SU-DHL-6 (cell line): ENCODE measurements at regions not wholly inside any gene's neighbourhood (a gene's known extent, or its start where the extent isn't known, plus 50 kb on each side); places are given as distances from the start of the nearest gene placed in this dataset.
A peak's percentile ranks its signal among the peaks of the same experiment; 100 is the strongest.

Experiments used
- H2AFZ ChIP-seq: fragments of 200-600 bp; sonication (generic); 2 replicates; pipeline ENCODE4 v1.6.1; 2014; ENCODE audit warnings: low read depth, mild to moderate bottlenecking, moderate library complexity, mixed read lengths, antibody characterized with exemption, low read length; ENCODE audit not compliant: severe bottlenecking
- H3F3A ChIP-seq: fragments of 200-600 bp; shearing (Covaris generic); 2 replicates; pipeline ENCODE4 v1.6.0; 2016; ENCODE audit warnings: antibody characterized with exemption, mild to moderate bottlenecking; ENCODE audit not compliant: insufficient read depth
- H3K27ac ChIP-seq: fragments of 200-600 bp; sonication (generic); 2 replicates; pipeline ENCODE4 v1.5.1; 2016; ENCODE audit warnings: low read depth, mild to moderate bottlenecking, low read length, moderate library complexity, mixed read lengths
- H3K27me3 ChIP-seq: fragments of 200-600 bp; sonication (generic), shearing (Covaris generic); 2 replicates; pipeline ENCODE4 v1.6.0; 2014; ENCODE audit warnings: mild to moderate bottlenecking, low read length
- H3K36me3 ChIP-seq: fragments of 200-600 bp; sonication (generic); 2 replicates; pipeline ENCODE4 v1.6.1; 2014; ENCODE audit warnings: mild to moderate bottlenecking, low read length, mixed read lengths
- H3K4me2 ChIP-seq: fragments of 300-600, 200-600 bp; shearing (Covaris generic), sonication (generic); 2 replicates; pipeline ENCODE4 v1.6.0; 2014; ENCODE audit warnings: low read length, low read depth, mild to moderate bottlenecking; ENCODE audit not compliant: poor library complexity, severe bottlenecking
- H3K4me3 ChIP-seq: fragments of 200-600 bp; sonication (generic); 2 replicates; pipeline ENCODE4 v1.5.1; 2014; ENCODE audit warnings: antibody characterized with exemption, low read length, mild to moderate bottlenecking, mixed read lengths; ENCODE audit not compliant: insufficient read depth, poor library complexity, severe bottlenecking
- H3K79me2 ChIP-seq: fragments of 200-600 bp; sonication (generic); 2 replicates; pipeline ENCODE4 v1.6.1; 2014; ENCODE audit warnings: mild to moderate bottlenecking, low read length, moderate library complexity; ENCODE audit not compliant: insufficient read depth
- H3K9ac ChIP-seq: fragments of 200-600 bp; sonication (generic); 2 replicates; pipeline ENCODE4 v1.7.0; 2014; ENCODE audit warnings: mild to moderate bottlenecking, low read length
- H3K9me2 ChIP-seq: fragments of 200-600 bp; sonication (generic); replicated peaks from 2 replicates; pipeline ENCODE4 v1.6.1; 2014; ENCODE audit warnings: low read length; ENCODE audit not compliant: insufficient read depth
- H3K9me3 ChIP-seq: fragments of 200-600 bp; sonication (generic); 2 replicates; pipeline ENCODE4 v1.6.1; 2014; ENCODE audit warnings: low read length, mixed read lengths; ENCODE audit not compliant: insufficient read depth
- H4K20me1 ChIP-seq: fragments of 200-600 bp; sonication (generic); 2 replicates; pipeline ENCODE4 v1.6.1; 2014; ENCODE audit warnings: low read depth, mild to moderate bottlenecking, antibody characterized with exemption, low read length, moderate library complexity, mixed read lengths
- CTCF ChIP-seq: fragments of 200-600 bp; sonication (generic); IDR thresholded peaks from one replicate; pipeline ENCODE4 v1.5.1; 2017; ENCODE audit warnings: antibody characterized with exemption, mild to moderate bottlenecking, low read length, moderate library complexity; ENCODE audit not compliant: insufficient read depth, poor library complexity, severe bottlenecking
- EZH2phosphoT487 ChIP-seq: fragments of 200-600 bp; sonication (generic), shearing (Covaris generic); conservative IDR thresholded peaks from 2 replicates; pipeline ENCODE4 v1.6.1; 2018; ENCODE audit warnings: mild to moderate bottlenecking, antibody characterized with exemption, low read length, moderate library complexity, mixed read lengths

- H3K36me3 ChIP-seq, result no peaks in the 10 kb centered on the region
- TF ChIP-seq EZH2phosphoT487 (no peak), CTCF (no peak)
- no peak overlapping the region for H3K4me2 ChIP-seq
- no peaks in the 10 kb centered on the region for H3K27me3 ChIP-seq
- H3K4me3 ChIP-seq, result no peak overlapping the region
- no peak overlapping the region for H3K27ac ChIP-seq
- H4K20me1 ChIP-seq, result no peaks in the 10 kb centered on the region
- H2AFZ ChIP-seq, result no peak overlapping the region
- no peak overlapping the region for H3K9ac ChIP-seq
- H3K79me2 ChIP-seq, result no peaks in the 10 kb centered on the region
- H3K9me3 ChIP-seq, result peaks cover 16% of the 10 kb centered on the region; the same call in 1 of the 2 replicates
- no peaks in the 10 kb centered on the region for H3K9me2 ChIP-seq
- no peaks in the 10 kb centered on the region for H3F3A ChIP-seq
Measured at GRCh38 chr6:67394254-67394653, 1240.8 kb upstream of the ADGRB3 start.

DNA sequence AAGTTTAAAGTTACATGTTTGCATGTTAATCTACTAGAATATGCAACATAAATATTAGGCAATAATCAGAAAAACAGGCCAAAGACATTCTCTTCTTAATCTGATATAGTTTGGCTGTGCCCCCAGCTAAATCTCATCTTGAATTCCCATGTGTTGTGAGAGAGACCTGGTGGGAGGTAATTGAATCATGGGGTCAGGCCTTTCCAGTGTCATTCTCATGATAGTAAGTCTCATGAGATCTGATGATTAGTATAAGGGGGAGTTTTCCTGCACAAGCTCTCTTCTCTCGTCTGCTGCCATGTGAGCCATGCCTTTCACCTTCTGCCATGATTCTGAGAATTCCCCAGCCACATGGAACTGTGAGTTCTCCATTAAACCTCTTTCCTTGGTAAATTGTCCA lies 1241.7 kb upstream of the ADGRB3 start:
- H3K4me2 ChIP-seq, result no peak overlapping the region
- no peaks in the 10 kb centered on the region for H3K79me2 ChIP-seq
- H3K9me2 ChIP-seq, result no peaks in the 10 kb centered on the region
- no peaks in the 10 kb centered on the region for H3K36me3 ChIP-seq
- H3K9me3 ChIP-seq, result peaks cover 16% of the 10 kb centered on the region; the same call in 1 of the 2 replicates
- TF ChIP-seq EZH2phosphoT487 (no peak), CTCF (no peak)
- peak overlapping the region; percentile 48 for H2AFZ ChIP-seq
- no peak overlapping the region for H3K9ac ChIP-seq
- no peak overlapping the region for H3K4me3 ChIP-seq
- H3K27me3 ChIP-seq, result no peaks in the 10 kb centered on the region
- no peaks in the 10 kb centered on the region for H4K20me1 ChIP-seq
- H3K27ac ChIP-seq, result no peak overlapping the region
- no peaks in the 10 kb centered on the region for H3F3A ChIP-seq

DNA sequence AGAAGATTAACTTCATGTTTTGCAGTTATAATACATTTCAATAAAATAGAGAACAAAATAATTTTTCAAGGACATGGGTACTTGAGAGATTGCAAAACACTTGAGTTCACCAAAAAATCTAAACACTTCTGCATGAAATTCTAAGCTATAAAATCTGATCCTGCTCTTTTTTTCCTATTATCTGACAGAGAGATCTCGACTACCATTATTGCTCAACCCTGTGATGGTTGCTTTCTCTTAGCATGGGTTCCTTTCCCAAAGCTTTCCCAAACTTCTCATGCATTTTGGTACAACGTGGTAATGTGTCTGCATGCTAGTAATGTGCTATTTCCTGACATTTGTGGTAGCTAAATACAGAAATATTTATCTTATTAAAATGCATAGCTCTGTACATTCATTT lies 1243.1 kb upstream of the ADGRB3 start:
- Histone ChIP-seq H3K79me2 (no peaks in the 10 kb centered on the region), H3K4me3 (no peak overlapping the region), H2AFZ (peak overlapping the region; percentile 4), H3K4me2 (no peak overlapping the region), H3F3A (no peaks in the 10 kb centered on the region), H3K9ac (no peak overlapping the region), H4K20me1 (no peaks in the 10 kb centered on the region), H3K9me2 (no peaks in the 10 kb centered on the region), H3K36me3 (no peaks in the 10 kb centered on the region), H3K27me3 (no peaks in the 10 kb centered on the region), H3K9me3 (peaks cover 16% of the 10 kb centered on the region; the same call in 1 of the 2 replicates), H3K27ac (no peak overlapping the region)
- TF ChIP-seq CTCF, result no peak
- TF ChIP-seq EZH2phosphoT487, result no peak
